HG03039 (cell line): ENCODE measurements at regions not wholly inside any gene's neighbourhood (a gene's known extent, or its start where the extent isn't known, plus 50 kb on each side); places are given as distances from the start of the nearest gene placed in this dataset.
"Not testable (repeated sequence)": the region's sequence is repeated elsewhere in the genome, so short reads cannot be mapped to it uniquely, and the experiment has no call there.

ENCODE experiments used
- ATAC-seq: cut with Tn5 transposase; IDR thresholded peaks from one replicate; pipeline ENCODE4 v1.9.1; 2021; ENCODE audit warnings: mild to moderate bottlenecking, moderate library complexity; ENCODE audit not compliant: unreplicated experiment

GRCh38 chr1:196160066-196160795 lies 448.0 kb downstream of the KCNT2 start:
- no peak for ATAC-seq

- no peak for ATAC-seq
Measured at GRCh38 chr1:196155586-196155985, 452.7 kb downstream of the KCNT2 start.

GRCh38 chr1:196152975-196153374 lies 455.3 kb downstream of the KCNT2 start:
- no peak for ATAC-seq

GRCh38 chr1:196152086-196152485 lies 456.2 kb downstream of the KCNT2 start:
- no peak for ATAC-seq

- no peak for ATAC-seq
Measured at GRCh38 chr1:196148367-196148970, 459.8 kb downstream of the KCNT2 start.

GRCh38 chr1:196147530-196147929 lies 460.7 kb downstream of the KCNT2 start:
- no peak for ATAC-seq

- ATAC-seq: not testable (repeated sequence)
Measured at GRCh38 chr1:196145151-196145550, 463.1 kb downstream of the KCNT2 start.

- no peak for ATAC-seq
Measured at GRCh38 chr1:196144588-196144987, 463.7 kb downstream of the KCNT2 start.

- ATAC-seq: no peak
Measured at GRCh38 chr1:196143602-196144342, 464.5 kb downstream of the KCNT2 start.

- ATAC-seq: no peak
Measured at GRCh38 chr1:196142111-196142640, 466.1 kb downstream of the KCNT2 start.

GRCh38 chr1:196136396-196136795 lies 471.8 kb downstream of the KCNT2 start:
- ATAC-seq: no peak

GRCh38 chr1:196131691-196132090 lies 476.5 kb downstream of the KCNT2 start:
- ATAC-seq: no peak

GRCh38 chr1:196128835-196129234 lies 479.4 kb downstream of the KCNT2 start:
- ATAC-seq: no peak

GRCh38 chr1:196121181-196121580 lies 487.1 kb downstream of the KCNT2 start:
- no peak for ATAC-seq

- no peak for ATAC-seq
Measured at GRCh38 chr1:196115646-196116045, 492.6 kb downstream of the KCNT2 start.

- ATAC-seq: no peak
Measured at GRCh38 chr1:196114193-196114592, 494.0 kb downstream of the KCNT2 start.

- not testable (repeated sequence) for ATAC-seq
Measured at GRCh38 chr1:196108990-196109389, 499.2 kb downstream of the KCNT2 start.

- ATAC-seq: no peak
Measured at GRCh38 chr1:196105901-196106300, 502.3 kb downstream of the KCNT2 start.

- no peak for ATAC-seq
Measured at GRCh38 chr1:196102826-196103225, 505.4 kb downstream of the KCNT2 start.

- no peak for ATAC-seq
Measured at GRCh38 chr1:196098000-196098399, 510.2 kb downstream of the KCNT2 start.

GRCh38 chr1:196094821-196095220 lies 513.4 kb downstream of the KCNT2 start:
- no peak for ATAC-seq
